ENCODE measurements at regions not wholly inside any gene's neighbourhood (a gene's known extent, or its start where the extent isn't known, plus 50 kb on each side); places are given as distances from the start of the nearest gene placed in this dataset.

DNA sequence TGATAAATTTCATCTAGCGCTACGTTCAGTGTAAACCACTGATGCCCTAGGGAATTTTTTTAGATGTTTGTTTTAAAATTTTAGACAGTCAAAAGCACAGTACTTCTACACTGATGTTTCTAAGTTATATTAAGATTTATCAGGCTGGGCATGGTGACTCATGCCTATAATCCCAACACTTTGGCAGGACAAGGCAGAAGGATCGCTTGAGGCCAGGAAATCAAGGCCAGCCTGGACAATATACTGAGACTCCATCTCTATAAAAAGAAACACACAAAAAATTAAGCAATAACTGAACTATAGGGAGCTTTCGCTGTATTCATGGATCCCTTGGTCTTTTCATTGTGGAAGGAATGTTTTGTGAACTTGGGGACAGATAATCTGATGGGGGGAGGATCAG lies 50.6 kb upstream of the MAPRE2 start:
- Histone ChIP-seq H2BK120ac (ENCODE audit: low read depth, low read length) (no peak overlapping the region), H4K20me1 (ENCODE audit: insufficient read depth, low read length) (no peaks in the 10 kb centered on the region), H2BK20ac (ENCODE audit: low read depth, low read length) (no peak overlapping the region), H3K4ac (ENCODE audit: low read depth, low read length) (no peak overlapping the region), H3K9me1 (ENCODE audit: insufficient read depth, low read length) (no peaks in the 10 kb centered on the region), H3K27me3 (ENCODE audit: control insufficient read depth, insufficient read depth, low read length) (no peaks in the 10 kb centered on the region; the same call in 1 of the 2 replicates), H3K14ac (replicated peaks; ENCODE audit: low read depth, low read length) (no peak overlapping the region), H2AK9ac (replicated peaks; ENCODE audit: low read depth, low read length, poor library complexity) (no peak overlapping the region), H3K4me2 (ENCODE audit: low read depth, low read length) (no peak overlapping the region), H2AFZ (replicated peaks; ENCODE audit: low read length, poor library complexity) (no peak overlapping the region), H3K4me3 (ENCODE audit: insufficient read depth, low read depth, low read length) (no peak overlapping the region), H3K4me1 (ENCODE audit: control insufficient read depth, insufficient read depth, low read length) (no peaks in the 10 kb centered on the region), H2BK5ac (ENCODE audit: low read depth, low read length, poor library complexity, severe bottlenecking) (no peak overlapping the region), H2BK15ac (ENCODE audit: low read depth, low read length) (no peak overlapping the region), H3K9me3 (ENCODE audit: control insufficient read depth, insufficient read depth, low read length) (no peaks in the 10 kb centered on the region), H3K56ac (ENCODE audit: extremely low read depth, insufficient read depth, low read length) (no peak overlapping the region), H3K79me1 (ENCODE audit: low read depth in 1 of 2, low read length in 2 of 2) (no peaks in the 10 kb centered on the region), H3K18ac (ENCODE audit: low read depth, low read length) (no peak overlapping the region), H2AK5ac (ENCODE audit: low read depth, low read length) (no peak overlapping the region), H4K8ac (ENCODE audit: low read depth in 2 of 2, low read length in 2 of 2) (no peak overlapping the region), H3K27ac (ENCODE audit: insufficient read depth, low read length) (no peak overlapping the region), H3K36me3 (ENCODE audit: control insufficient read depth, insufficient read depth, low read length) (no peaks in the 10 kb centered on the region), H4K5ac (ENCODE audit: low read depth, low read length) (no peak overlapping the region), H3K9ac (ENCODE audit: low read depth, low read length) (no peak overlapping the region), H3K23ac (ENCODE audit: low read depth, low read length) (no peak overlapping the region), H4K91ac (ENCODE audit: insufficient read depth, low read depth, low read length) (no peak overlapping the region)
- peak; percentile 11 for DNase-seq
- TF ChIP-seq CEBPB (IDR thresholded peaks at IDR 0.05; ENCODE audit: low read depth, low read length) (no peak), FOS (IDR thresholded peaks at IDR 0.05; ENCODE audit: low read depth, low read length) (0 out of 2 replicates have a peak, but pooled peaks have one; percentile 10), NFE2L2 (IDR thresholded peaks at IDR 0.05; ENCODE audit: low read depth, low read length) (no peak), MAFK (IDR thresholded peaks at IDR 0.05; ENCODE audit: low read depth, low read length) (no peak), BHLHE40 (IDR thresholded peaks at IDR 0.05; ENCODE audit: low read depth, low read length) (no peak), RAD21 (IDR thresholded peaks at IDR 0.05; ENCODE audit: low read length) (no peak), RFX5 (IDR thresholded peaks at IDR 0.05; ENCODE audit: low read depth, low read length) (no peak), MAZ (IDR thresholded peaks at IDR 0.05; ENCODE audit: borderline replicate concordance, low read depth, low read length) (no peak)
- TF ChIP-seq, protein P1, sequence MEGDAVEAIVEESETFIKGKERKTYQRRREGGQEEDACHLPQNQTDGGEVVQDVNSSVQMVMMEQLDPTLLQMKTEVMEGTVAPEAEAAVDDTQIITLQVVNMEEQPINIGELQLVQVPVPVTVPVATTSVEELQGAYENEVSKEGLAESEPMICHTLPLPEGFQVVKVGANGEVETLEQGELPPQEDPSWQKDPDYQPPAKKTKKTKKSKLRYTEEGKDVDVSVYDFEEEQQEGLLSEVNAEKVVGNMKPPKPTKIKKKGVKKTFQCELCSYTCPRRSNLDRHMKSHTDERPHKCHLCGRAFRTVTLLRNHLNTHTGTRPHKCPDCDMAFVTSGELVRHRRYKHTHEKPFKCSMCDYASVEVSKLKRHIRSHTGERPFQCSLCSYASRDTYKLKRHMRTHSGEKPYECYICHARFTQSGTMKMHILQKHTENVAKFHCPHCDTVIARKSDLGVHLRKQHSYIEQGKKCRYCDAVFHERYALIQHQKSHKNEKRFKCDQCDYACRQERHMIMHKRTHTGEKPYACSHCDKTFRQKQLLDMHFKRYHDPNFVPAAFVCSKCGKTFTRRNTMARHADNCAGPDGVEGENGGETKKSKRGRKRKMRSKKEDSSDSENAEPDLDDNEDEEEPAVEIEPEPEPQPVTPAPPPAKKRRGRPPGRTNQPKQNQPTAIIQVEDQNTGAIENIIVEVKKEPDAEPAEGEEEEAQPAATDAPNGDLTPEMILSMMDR (conservative IDR thresholded peaks at IDR 0.05; ENCODE audit: low read depth, low read length): no peak
- POLR2A ChIA-PET (ENCODE audit: unreplicated experiment): no interaction called here
- no CpG with 5 or more reads among the region's 4 CpGs for WGBS, 2 experiments (ENCODE audit: extremely low coverage in 2 of 2, insufficient read length in 1 of 2)
- CTCF ChIA-PET: no interaction called here
- in situ Hi-C loops (cut with MboI; ENCODE audit: low sequenced_read_pairs): loop anchor here (10.0 kb wide), 1 partner anchor 106 kb away; no protein-coding TSS in a partner anchor
- no TSS peak for BruUV-seq (replicated peaks)
- ATAC-seq (ENCODE audit: low read depth): peak; percentile 42
- dilution Hi-C loops (cut with HindIII; ENCODE audit: low sequenced_read_pairs, unreplicated experiment): no loop called here
- intact Hi-C loops (cut with micrococcal nuclease): no loop called here
